ENCODE measurements at regions not wholly inside any gene's neighbourhood (a gene's known extent, or its start where the extent isn't known, plus 50 kb on each side); places are given as distances from the start of the nearest gene placed in this dataset.

GRCh38 chr1:98538106-98538505, 123.4 kb upstream of the SNX7 start:
- TF ChIP-seq CTCF (IDR thresholded peaks at IDR 0.05), result no peak

- TF ChIP-seq CTCF (IDR thresholded peaks at IDR 0.05), result no peak
Observed at GRCh38 chr1:98523256-98523655, 138.3 kb upstream of the SNX7 start.

GRCh38 chr1:98516306-98516705, 145.2 kb upstream of the SNX7 start:
- no peak for TF ChIP-seq CTCF (IDR thresholded peaks at IDR 0.05)

- no peak for TF ChIP-seq CTCF (IDR thresholded peaks at IDR 0.05)
Observed at GRCh38 chr1:98515744-98516143, 145.8 kb upstream of the SNX7 start.

- no peak for TF ChIP-seq CTCF (IDR thresholded peaks at IDR 0.05)
Observed at GRCh38 chr1:98503771-98504170, 157.8 kb upstream of the SNX7 start.

- no peak for TF ChIP-seq CTCF (IDR thresholded peaks at IDR 0.05)
Observed at GRCh38 chr1:98502937-98503336, 158.6 kb upstream of the SNX7 start.

GRCh38 chr1:98500324-98500723, 161.2 kb upstream of the SNX7 start:
- TF ChIP-seq CTCF (IDR thresholded peaks at IDR 0.05), result no peak

GRCh38 chr1:98498651-98499050, 162.9 kb upstream of the SNX7 start:
- no peak for TF ChIP-seq CTCF (IDR thresholded peaks at IDR 0.05)
